AG10803 (cell line): ENCODE measurements at regions not wholly inside any gene's neighbourhood (a gene's known extent, or its start where the extent isn't known, plus 50 kb on each side); places are given as distances from the start of the nearest gene placed in this dataset.

Experiments used
- DNase-seq: peaks from one replicate; pipeline ENCODE4 v3.0.0; 2010; ENCODE audit warnings: low read depth
- H3K4me3 ChIP-seq: 2 replicates; pipeline ENCODE4 v1.5.1; 2011; ENCODE audit warnings: mild to moderate bottlenecking, low read length, control low read depth
- CTCF ChIP-seq: conservative IDR thresholded peaks from 2 replicates; pipeline ENCODE4 v1.5.1; 2011; ENCODE audit warnings: mild to moderate bottlenecking, low read length, control low read depth, inconsistent platforms

- no peak for DNase-seq
- no peak overlapping the region for H3K4me3 ChIP-seq
- TF ChIP-seq CTCF, result no peak
Measured at GRCh38 chr4:166282081-166282770, 409.2 kb downstream of the TLL1 start.

- no peak overlapping the region for H3K4me3 ChIP-seq
- no peak for DNase-seq
- no peak for TF ChIP-seq CTCF
Measured at GRCh38 chr4:166284221-166284620, 411.2 kb downstream of the TLL1 start.

GRCh38 chr4:166290426-166290825 is 417.4 kb downstream of the TLL1 start:
- DNase-seq, result no peak
- no peak overlapping the region for H3K4me3 ChIP-seq
- no peak for TF ChIP-seq CTCF

- H3K4me3 ChIP-seq, result no peak overlapping the region
- DNase-seq, result no peak
- no peak for TF ChIP-seq CTCF
Measured at GRCh38 chr4:166293556-166293955, 420.5 kb downstream of the TLL1 start.

- DNase-seq, result peak; percentile 3
- H3K4me3 ChIP-seq, result no peak overlapping the region
- TF ChIP-seq CTCF, result no peak
Measured at GRCh38 chr4:166301266-166301665, 428.2 kb downstream of the TLL1 start.

GRCh38 chr4:166308647-166309046 is 435.6 kb downstream of the TLL1 start:
- H3K4me3 ChIP-seq, result no peak overlapping the region
- DNase-seq, result no peak
- TF ChIP-seq CTCF, result no peak

- no peak overlapping the region for H3K4me3 ChIP-seq
- TF ChIP-seq CTCF, result no peak
- DNase-seq, result no peak
Measured at GRCh38 chr4:166309286-166309685, 436.2 kb downstream of the TLL1 start.
